ENCODE measurements at regions not wholly inside any gene's neighbourhood (a gene's known extent, or its start where the extent isn't known, plus 50 kb on each side); places are given as distances from the start of the nearest gene placed in this dataset.

- TF ChIP-seq KDM4A (IDR thresholded peaks at IDR 0.05; ENCODE audit: low read depth, low read length, severe bottlenecking) (no peak), NRF1 (IDR thresholded peaks at IDR 0.05; ENCODE audit: low read depth, low read length) (no peak), HDAC6 (IDR thresholded peaks at IDR 0.05; ENCODE audit: low read depth, low read length) (no peak)
Observed at GRCh38 chr6:149223120-149223903, 94.2 kb upstream of the TAB2 start (continued).

Measured in H1 (cell line).